Neural progenitor cell (in vitro differentiated cells): ENCODE measurements at regions not wholly inside any gene's neighbourhood (a gene's known extent, or its start where the extent isn't known, plus 50 kb on each side); places are given as distances from the start of the nearest gene placed in this dataset.
A peak's percentile ranks its signal among the peaks of the same experiment; 100 is the strongest.

ENCODE experiments used
- DNase-seq: peaks from one replicate; pipeline ENCODE4 v3.0.0-alpha.2; 2016; ENCODE audit warnings: low spot score
- H2AFZ ChIP-seq: fragments of 200-600 bp; sonication (generic); replicated peaks from 2 replicates; pipeline ENCODE4 v1.6.1; 2016; ENCODE audit warnings: antibody characterized with exemption
- H3F3A ChIP-seq: fragments of 200-600 bp; sonication (generic); 2 replicates; pipeline ENCODE4 v1.6.1; 2016; ENCODE audit warnings: antibody characterized with exemption, low read depth
- H3K27ac ChIP-seq: fragments of 200-600 bp; sonication (generic); 2 replicates; pipeline ENCODE4 v1.5.1; 2016; ENCODE audit warnings: mild to moderate bottlenecking
- H3K27me3 ChIP-seq: fragments of 200-600 bp; sonication (generic); 2 replicates; pipeline ENCODE4 v1.6.1; 2016; ENCODE audit warnings: mild to moderate bottlenecking, moderate library complexity
- H3K36me3 ChIP-seq: fragments of 200-600 bp; sonication (generic); 2 replicates; pipeline ENCODE4 v1.5.1; 2016
- H3K4me1 ChIP-seq: fragments of 200-600 bp; sonication (generic); 2 replicates; pipeline ENCODE4 v1.6.1; 2016; ENCODE audit warnings: mixed run types
- H3K4me2 ChIP-seq: fragments of 200-600 bp; sonication (generic); 2 replicates; pipeline ENCODE4 v1.6.1; 2016
- H3K4me3 ChIP-seq: fragments of 200-600 bp; sonication (generic); 2 replicates; pipeline ENCODE4 v1.5.1; 2016
- H3K79me2 ChIP-seq: fragments of 200-600 bp; sonication (generic); 2 replicates; pipeline ENCODE4 v1.6.1; 2016; ENCODE audit warnings: low read depth
- H3K9ac ChIP-seq: fragments of 200-600 bp; sonication (generic); 2 replicates; pipeline ENCODE4 v1.6.1; 2016
- H3K9me3 ChIP-seq: fragments of 200-600 bp; sonication (generic); 2 replicates; pipeline ENCODE4 v1.5.1; 2016; ENCODE audit warnings: low read depth
- H4K20me1 ChIP-seq: fragments of 200-600 bp; sonication (generic); 2 replicates; pipeline ENCODE4 v1.6.1; 2016; ENCODE audit warnings: low read depth
- H3K27ac Mint-ChIP-seq: 3 replicates; pipeline ENCODE4 v1.8.0; 2021; ENCODE audit warnings: mixed read lengths
- H3K27me3 Mint-ChIP-seq: 2 replicates; pipeline ENCODE4 v1.8.0; 2022; ENCODE audit warnings: low read depth, mild to moderate bottlenecking, inconsistent platforms, moderate library complexity, mixed read lengths; ENCODE audit not compliant: insufficient read depth
- H3K36me3 Mint-ChIP-seq: 3 replicates; pipeline ENCODE4 v1.8.0; 2021; ENCODE audit warnings: mixed read lengths
- H3K4me1 Mint-ChIP-seq: 3 replicates; pipeline ENCODE4 v1.8.0; 2021; ENCODE audit warnings: mixed read lengths
- H3K4me3 Mint-ChIP-seq: 3 replicates; pipeline ENCODE4 v1.8.0; 2021; ENCODE audit warnings: mild to moderate bottlenecking, moderate library complexity, mixed read lengths
- H3K9me3 Mint-ChIP-seq: 3 replicates; pipeline ENCODE4 v1.8.0; 2020; ENCODE audit warnings: mixed read lengths
- CTCF ChIP-seq: fragments of 200-600 bp; sonication (generic); IDR thresholded peaks from 2 replicates; pipeline ENCODE4 v1.5.1; 2017; ENCODE audit warnings: antibody characterized with exemption, mild to moderate bottlenecking
- EZH2 ChIP-seq: fragments of 200-600 bp; sonication (generic); IDR thresholded peaks from 2 replicates; pipeline ENCODE4 v1.6.1; 2017; ENCODE audit warnings: antibody characterized with exemption, mild to moderate bottlenecking, moderate library complexity
- EZH2phosphoT487 ChIP-seq: fragments of 200-600 bp; sonication (generic); IDR thresholded peaks from 2 replicates; pipeline ENCODE4 v1.6.1; 2017; ENCODE audit warnings: antibody characterized with exemption

DNA sequence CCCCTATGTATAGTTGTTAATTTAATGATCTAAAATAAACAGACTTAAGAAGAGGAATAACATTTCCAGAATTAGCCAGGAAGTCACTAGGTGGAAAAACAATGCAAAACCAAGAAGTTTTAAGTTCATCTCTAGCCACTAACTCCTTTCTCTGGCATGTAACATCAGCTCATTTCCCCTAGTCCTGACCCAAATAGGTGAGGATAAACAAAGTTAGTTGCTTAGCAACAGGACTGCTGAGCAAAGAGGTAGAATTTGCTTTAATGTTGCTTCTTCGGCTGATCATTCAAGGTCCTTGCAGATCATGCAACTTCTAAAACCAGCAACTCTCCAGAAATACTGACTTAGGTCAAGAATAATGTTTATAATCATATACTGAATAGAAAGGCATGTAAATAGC lies 675.8 kb downstream of the CETN3 start:
- H2AFZ ChIP-seq, result no peak overlapping the region
- H3K9ac ChIP-seq, result no peak overlapping the region
- Mint-ChIP-seq H3K36me3 (no peaks in the 10 kb centered on the region), H3K27ac (no peak overlapping the region), H3K4me1 (peaks cover 3% of the 10 kb centered on the region), H3K9me3 (peaks cover 2% of the 10 kb centered on the region), H3K4me3 (no peak overlapping the region), H3K27me3 (no peaks in the 10 kb centered on the region)
- H3F3A ChIP-seq, result no peaks in the 10 kb centered on the region
- no peaks in the 10 kb centered on the region for H4K20me1 ChIP-seq
- no peak overlapping the region for H3K4me2 ChIP-seq
- H3K79me2 ChIP-seq, result no peaks in the 10 kb centered on the region
- H3K27me3 ChIP-seq, result no peaks in the 10 kb centered on the region
- no peak overlapping the region for H3K27ac ChIP-seq
- H3K4me3 ChIP-seq, result no peak overlapping the region
- H3K4me1 ChIP-seq, result no peaks in the 10 kb centered on the region
- no peak for TF ChIP-seq EZH2
- no peak for TF ChIP-seq EZH2phosphoT487
- no peak for TF ChIP-seq CTCF
- H3K36me3 ChIP-seq, result no peaks in the 10 kb centered on the region
- DNase-seq, result peak; percentile 15
- no peaks in the 10 kb centered on the region for H3K9me3 ChIP-seq

DNA sequence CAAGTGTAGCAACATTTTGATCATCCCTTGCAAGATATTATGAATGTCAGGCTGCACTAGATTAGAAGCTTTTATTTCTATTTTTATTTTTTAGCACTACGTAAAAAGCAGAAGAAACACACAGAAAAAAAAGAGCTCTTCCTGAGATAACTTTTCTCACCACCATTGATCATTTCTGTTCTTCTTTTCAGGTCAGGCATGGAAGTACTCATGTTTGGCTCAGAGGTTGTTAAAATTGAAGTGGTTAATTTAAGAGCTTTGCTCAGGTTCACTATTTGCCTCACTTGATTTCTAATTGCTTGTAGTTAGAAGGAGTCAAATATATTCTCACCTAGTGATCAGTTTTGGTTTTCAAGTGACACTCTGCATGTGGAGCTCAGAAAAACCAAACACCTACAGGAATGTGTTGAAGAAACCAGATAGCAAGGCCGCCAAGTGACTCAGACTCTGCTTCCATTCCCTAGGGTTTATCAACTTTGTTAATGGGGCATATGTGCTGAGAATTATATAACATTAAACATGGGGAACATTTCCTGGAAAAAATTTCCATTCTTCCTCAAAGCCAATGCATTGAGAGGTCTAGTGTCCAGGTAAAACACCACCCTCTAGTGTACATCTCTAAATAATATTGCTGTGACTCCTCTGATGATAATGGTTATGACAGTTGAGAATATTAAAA lies 679.8 kb downstream of the CETN3 start:
- H3K36me3 Mint-ChIP-seq, result no peaks in the 10 kb centered on the region
- Histone ChIP-seq H3K27me3 (no peaks in the 10 kb centered on the region), H3F3A (no peaks in the 10 kb centered on the region), H3K4me1 (no peaks in the 10 kb centered on the region), H3K36me3 (no peaks in the 10 kb centered on the region), H3K79me2 (no peaks in the 10 kb centered on the region), H3K27ac (no peak overlapping the region), H2AFZ (peak overlapping the region; percentile 73), H4K20me1 (no peaks in the 10 kb centered on the region), H3K9me3 (no peaks in the 10 kb centered on the region), H3K9ac (no peak overlapping the region), H3K4me2 (no peak overlapping the region), H3K4me3 (no peak overlapping the region)
- no peak overlapping the region for H3K27ac Mint-ChIP-seq
- DNase-seq, result no peak
- no peaks in the 10 kb centered on the region for H3K9me3 Mint-ChIP-seq
- TF ChIP-seq CTCF (peak; percentile 27), EZH2phosphoT487 (no peak)
- peaks cover 6% of the 10 kb centered on the region for H3K4me1 Mint-ChIP-seq
- H3K4me3 Mint-ChIP-seq, result no peak overlapping the region
- peaks cover 2% of the 10 kb centered on the region for H3K27me3 Mint-ChIP-seq

GRCh38 chr5:89728750-89729149 lies 680.8 kb downstream of the CETN3 start:
- Histone ChIP-seq H3K9me3 (no peaks in the 10 kb centered on the region), H3K27me3 (no peaks in the 10 kb centered on the region), H2AFZ (peak overlapping the region; percentile 20), H3K4me1 (no peaks in the 10 kb centered on the region), H4K20me1 (no peaks in the 10 kb centered on the region), H3K4me3 (no peak overlapping the region), H3K9ac (no peak overlapping the region), H3K36me3 (no peaks in the 10 kb centered on the region), H3F3A (no peaks in the 10 kb centered on the region), H3K27ac (no peak overlapping the region), H3K4me2 (no peak overlapping the region), H3K79me2 (no peaks in the 10 kb centered on the region)
- Mint-ChIP-seq H3K27me3 (peaks cover 2% of the 10 kb centered on the region), H3K4me1 (peaks cover 6% of the 10 kb centered on the region), H3K4me3 (no peak overlapping the region), H3K36me3 (no peaks in the 10 kb centered on the region), H3K9me3 (no peaks in the 10 kb centered on the region), H3K27ac (no peak overlapping the region)
- TF ChIP-seq EZH2phosphoT487 (no peak), EZH2 (no peak), CTCF (no peak)
- DNase-seq, result no peak
